HepG2 (cell line): ENCODE measurements at regions not wholly inside any gene's neighbourhood (a gene's known extent, or its start where the extent isn't known, plus 50 kb on each side); places are given as distances from the start of the nearest gene placed in this dataset.
"Not testable (repeated sequence)": the region's sequence is repeated elsewhere in the genome, so short reads cannot be mapped to it uniquely, and the experiment has no call there.

Source experiments
- ATAC-seq: fragments of 200-7000 bp; cut with Tn5 transposase; 3 replicates; pipeline ENCODE4 v1.9.1; 2020; ENCODE audit warnings: mild to moderate bottlenecking, moderate library complexity
- BruUV-seq: library from RNA; stranded (reverse); fragments of 400-500 nt; replicated peaks from 2 replicates; lab custom pipeline; 2021; lab: Mats Ljungman, UMichigan
- CTCF ChIA-PET: fragments of 300-600 bp; formaldehyde crosslinking; extraction: SDS; loops from one replicate; lab custom pipeline; 2021; ENCODE audit warnings: low total read pairs, inconsistent platforms, low intra/inter-chr PET ratio; lab: Yijun Ruan, JAX
- POLR2A ChIA-PET: fragments of 350-600 bp; sonication (Branson Sonifier 250); formaldehyde crosslinking; loops from one replicate; lab custom pipeline; 2020; ENCODE audit warnings: antibody characterized with exemption, inconsistent platforms; lab: Yijun Ruan, JAX
- DNase-seq: peaks from one replicate; pipeline ENCODE4 v3.0.0-alpha.2; 2015; ENCODE audit warnings: low spot score
- FAIRE-seq: peaks from 3 replicates; lab custom pipeline; 2011; peaks lifted over from hg19 to GRCh38; lab: Jason Lieb, UNC
- H2AFZ ChIP-seq: one replicate; pipeline ENCODE4 v1.6.1; 2011; ENCODE audit warnings: low read length, inconsistent platforms
- H3K27ac ChIP-seq: fragments of 300-600 bp; 3 replicates; pipeline ENCODE4 v1.8.0; 2011; ENCODE audit warnings: mixed run types, mild to moderate bottlenecking, mixed read lengths, low read length, inconsistent platforms; ENCODE audit not compliant: insufficient read depth; ENCODE audit errors: extremely low read length
- H3K27me3 ChIP-seq, 2 experiments: fragments of 200-600 bp in 1 of 2; 2 replicates in 1 of 2; 3 replicates in 1 of 2; pipeline versions ENCODE4 v1.6.0 to v1.8.0; 2011; ENCODE audit warnings: low read length in 2 of 2, mild to moderate bottlenecking in 2 of 2, moderate library complexity in 2 of 2, inconsistent platforms in 1 of 2; ENCODE audit not compliant: insufficient read depth in 2 of 2, control insufficient read depth in 1 of 2
- H3K36me3 ChIP-seq, 2 experiments: fragments of 200-600 bp in 1 of 2; replicated peaks in 1 of 2; 2 replicates in 1 of 2; 3 replicates in 1 of 2; pipeline versions ENCODE4 v1.5.1 to v1.8.0; 2011; ENCODE audit warnings: low read length in 2 of 2, inconsistent platforms in 1 of 2; ENCODE audit not compliant: insufficient read depth in 2 of 2, control insufficient read depth in 1 of 2
- H3K4me1 ChIP-seq: 2 replicates; pipeline ENCODE4 v1.5.1; 2012; ENCODE audit warnings: low read length, inconsistent platforms; ENCODE audit not compliant: insufficient read depth
- H3K4me2 ChIP-seq: 2 replicates; pipeline ENCODE4 v1.6.0; 2011; ENCODE audit warnings: low read depth, low read length, inconsistent platforms
- H3K4me3 ChIP-seq, 3 experiments: fragments of 200-600 bp in 1 of 3; sonication (generic), shearing (Covaris generic) in 1 of 3; replicated peaks in 1 of 3; 2 replicates each; pipeline ENCODE4 v1.5.1; 2011 to 2016; ENCODE audit warnings: low read length in 3 of 3, inconsistent platforms in 2 of 3, low read depth in 2 of 3, mild to moderate bottlenecking in 2 of 3, control low read depth in 1 of 3, mixed read lengths in 1 of 3; ENCODE audit not compliant: insufficient read depth in 1 of 3
- H3K79me2 ChIP-seq: one replicate; pipeline ENCODE4 v1.6.1; 2011; ENCODE audit warnings: low read length, inconsistent platforms; ENCODE audit not compliant: insufficient read depth
- H3K9ac ChIP-seq: 2 replicates; pipeline ENCODE4 v1.6.0; 2011; ENCODE audit warnings: mild to moderate bottlenecking, low read depth, low read length, inconsistent platforms; ENCODE audit not compliant: insufficient read depth
- H3K9me3 ChIP-seq: 2 replicates; pipeline ENCODE4 v1.5.1; 2012; ENCODE audit warnings: mild to moderate bottlenecking, low read length
- H4K20me1 ChIP-seq: 2 replicates; pipeline ENCODE4 v1.6.0; 2011; ENCODE audit warnings: inconsistent platforms, mild to moderate bottlenecking, low read length, moderate library complexity; ENCODE audit not compliant: insufficient read depth
- ATF7 ChIP-seq, 2 experiments: fragments of 450-650 bp in 1 of 2; sonication (generic) in 1 of 2; formaldehyde crosslinking in 1 of 2; IDR thresholded peaks; 2 replicates each; pipeline versions ENCODE4 v1.4.0 to v1.6.1; 2016 to 2020; ENCODE audit warnings: antibody characterized with exemption in 1 of 2, mild to moderate bottlenecking in 1 of 2, missing genetic modification reagents in 1 of 2
- CEBPB ChIP-seq: IDR thresholded peaks from 2 replicates; pipeline ENCODE4 v1.6.1; 2011; ENCODE audit warnings: low read depth, low read length, improper control_type of control experiment, borderline replicate concordance
- CEBPG ChIP-seq: IDR thresholded peaks from 2 replicates; pipeline ENCODE4 v1.6.1; 2016
- ELF1 ChIP-seq: sonication (generic); formaldehyde crosslinking; IDR thresholded peaks from 2 replicates; pipeline ENCODE4 v1.4.0; 2020; ENCODE audit warnings: missing genetic modification reagents
- ELF3 ChIP-seq: IDR thresholded peaks from 2 replicates; pipeline ENCODE4 v1.6.1; 2016; ENCODE audit warnings: missing genetic modification reagents, missing compliant biosample characterization
- FOSL2 ChIP-seq: sonication (generic); formaldehyde crosslinking; IDR thresholded peaks from 2 replicates; pipeline ENCODE4 v1.4.0; 2020; ENCODE audit warnings: missing genetic modification reagents
- FOXP1 ChIP-seq, 2 experiments: fragments of 450-650 bp in 1 of 2; IDR thresholded peaks; 2 replicates each; pipeline ENCODE4 v1.6.1; 2017 to 2018; ENCODE audit warnings: antibody characterized with exemption in 1 of 2
- GABPA ChIP-seq, 2 experiments: IDR thresholded peaks; 2 replicates each; pipeline ENCODE4 v1.6.1; 2011 to 2016; ENCODE audit warnings: low read depth in 2 of 2, low read length in 1 of 2, missing biosample characterization in 1 of 2, missing genetic modification characterization in 1 of 2
- GABPB1 ChIP-seq: IDR thresholded peaks from 2 replicates; pipeline ENCODE4 v1.6.1; 2016; ENCODE audit warnings: mild to moderate bottlenecking, missing genetic modification reagents, moderate library complexity, missing compliant biosample characterization
- HNF4A ChIP-seq: sonication (generic); formaldehyde crosslinking; IDR thresholded peaks from 2 replicates; pipeline ENCODE4 v1.4.0; 2020; ENCODE audit warnings: missing genetic modification reagents
- HNF4G ChIP-seq, 2 experiments: sonication (generic) in 1 of 2; formaldehyde crosslinking in 1 of 2; IDR thresholded peaks; 2 replicates each; pipeline versions ENCODE4 v1.4.0 to v1.6.1; 2011 to 2020; ENCODE audit warnings: borderline replicate concordance in 2 of 2, low read depth in 2 of 2, mild to moderate bottlenecking in 2 of 2, low read length in 1 of 2, missing genetic modification reagents in 1 of 2, moderate library complexity in 1 of 2
- LCORL ChIP-seq, 2 experiments: fragments of 450-650 bp in 1 of 2; sonication (generic) in 1 of 2; formaldehyde crosslinking in 1 of 2; IDR thresholded peaks; 2 replicates each; pipeline versions ENCODE4 v1.5.0 to v1.6.1; 2017 to 2020; ENCODE audit warnings: antibody characterized with exemption in 1 of 2, missing genetic modification reagents in 1 of 2
- MED1 ChIP-seq: sonication (generic); formaldehyde crosslinking; IDR thresholded peaks from 2 replicates; pipeline ENCODE4 v1.4.0; 2020; ENCODE audit warnings: missing genetic modification reagents
- NR2C2 ChIP-seq: sonication (generic); formaldehyde crosslinking; IDR thresholded peaks from 2 replicates; pipeline ENCODE4 v1.4.0; 2020; ENCODE audit warnings: missing genetic modification reagents, mild to moderate bottlenecking, moderate library complexity, borderline replicate concordance
- SALL1 ChIP-seq: sonication (generic); formaldehyde crosslinking; IDR thresholded peaks from 2 replicates; pipeline ENCODE4 v1.8.0; 2022; ENCODE audit warnings: mild to moderate bottlenecking, missing genetic modification reagents
- SOX6 ChIP-seq, 2 experiments: fragments of 450-650 bp in 1 of 2; sonication (generic) in 1 of 2; formaldehyde crosslinking in 1 of 2; IDR thresholded peaks; 2 replicates each; pipeline versions ENCODE4 v1.4.0 to v1.6.1; 2017 to 2020; ENCODE audit warnings: antibody characterized with exemption in 1 of 2, mild to moderate bottlenecking in 1 of 2, missing genetic modification reagents in 1 of 2
- ZNF549 ChIP-seq: sonication (generic); formaldehyde crosslinking; IDR thresholded peaks from 2 replicates; pipeline ENCODE4 v1.5.0; 2020; ENCODE audit warnings: missing genetic modification reagents
- ZNF644 ChIP-seq: IDR thresholded peaks from 2 replicates; pipeline ENCODE4 v1.6.1; 2016; ENCODE audit warnings: low read depth
- WGBS: methylation state at CpG from one replicate; pipeline ENCODE4 v1.1.6; 2017; ENCODE audit warnings: low lambda C conversion rate; 5-methylcytosine and 5-hydroxymethylcytosine counted together
- in situ Hi-C: cut with HindIII; loops from 2 replicates; pipeline ENCODE4 v1.10.0; 2017; ENCODE audit warnings: low pct_unique_long_range_greater_than_20kb; ENCODE audit not compliant: extremely low pct_ligation_motif_present
- intact Hi-C: fragments of 100-400 bp; cut with micrococcal nuclease; formaldehyde crosslinking; loops from one replicate; pipeline ENCODE4 v1.10.0; 2022; ENCODE audit not compliant: unreplicated experiment
- TF ChIP-seq, protein P1 (sequence below), 2 experiments: fragments of 450-650 bp in 1 of 2; sonication (generic) in 1 of 2; formaldehyde crosslinking; IDR thresholded peaks; 2 replicates each; pipeline versions ENCODE4 v1.5.0 to v1.8.0; 2020 to 2022; ENCODE audit warnings: mild to moderate bottlenecking in 1 of 2, missing genetic modification reagents in 1 of 2
- TF ChIP-seq, protein P2 (sequence below): IDR thresholded peaks from 2 replicates; pipeline ENCODE4 v1.4.0; 2020; ENCODE audit warnings: mild to moderate bottlenecking, missing genetic modification reagents

- H3K9ac ChIP-seq; H3K36me3 ChIP-seq; H3K4me3 ChIP-seq; H3K27me3 ChIP-seq; POLR2A ChIA-PET; ATAC-seq; H3K27ac ChIP-seq; FAIRE-seq; H3K79me2 ChIP-seq; in situ Hi-C loops; intact Hi-C loops; BruUV-seq; H3K9me3 ChIP-seq; CTCF ChIA-PET; H2AFZ ChIP-seq; H4K20me1 ChIP-seq; TF ChIP-seq ATF7 (CRISPR knock-in tag; IDR thresholded peaks at IDR 0.05); FOXP1 (IDR thresholded peaks at IDR 0.05); SOX6 (IDR thresholded peaks at IDR 0.05); GABPA (IDR thresholded peaks at IDR 0.05; ENCODE audit: low read depth, low read length); HNF4G (IDR thresholded peaks at IDR 0.05; ENCODE audit: borderline replicate concordance, low read depth, low read length); LCORL (IDR thresholded peaks at IDR 0.05): not testable (repeated sequence)
- peak; percentile 28 for DNase-seq
- Histone ChIP-seq H3K4me2 (peak overlapping the region; percentile 15; the same call in 1 of the 2 replicates), H3K4me1 (peaks cover 12% of the 10 kb centered on the region)
- TF ChIP-seq ZNF644 (peak; percentile 85), GABPB1 (CRISPR knock-in tag) (peak; percentile 42; the same call in 1 of the 2 replicates), HNF4A (CRISPR knock-in tag) (peak; percentile 72), ATF7 (IDR thresholded peaks at IDR 0.05) (0 out of 2 replicates have a peak, but pooled peaks have one; percentile 4), FOXP1 (CRISPR knock-in tag; IDR thresholded peaks at IDR 0.05) (0 out of 2 replicates have a peak, but pooled peaks have one; percentile 32), CEBPB (peak; percentile 60; the same call in 1 of the 2 replicates), SOX6 (CRISPR knock-in tag; IDR thresholded peaks at IDR 0.05) (0 out of 2 replicates have a peak, but pooled peaks have one; percentile 24), SALL1 (0 out of 2 replicates have a peak, but pooled peaks have one; percentile 18), GABPA (CRISPR knock-in tag; IDR thresholded peaks at IDR 0.05; ENCODE audit: low read depth) (peak; percentile 10; the same call in 1 of the 2 replicates), CEBPG (CRISPR knock-in tag) (peak; percentile 85), HNF4G (CRISPR knock-in tag; IDR thresholded peaks at IDR 0.05; ENCODE audit: borderline replicate concordance, low read depth) (0 out of 2 replicates have a peak, but pooled peaks have one; percentile 27), NR2C2 (CRISPR knock-in tag) (peak; percentile 15; the same call in 1 of the 2 replicates), LCORL (CRISPR knock-in tag; IDR thresholded peaks at IDR 0.05) (0 out of 2 replicates have a peak, but pooled peaks have one; percentile 50), ZNF549 (CRISPR knock-in tag) (peak; percentile 54; the same call in 1 of the 2 replicates), ELF3 (CRISPR knock-in tag) (peak; percentile 61; the same call in 1 of the 2 replicates), MED1 (CRISPR knock-in tag) (peak; percentile 28; the same call in 1 of the 2 replicates), FOSL2 (CRISPR knock-in tag) (peak; percentile 86), ELF1 (0 out of 2 replicates have a peak, but pooled peaks have one; percentile 43)
- TF ChIP-seq, protein P1, sequence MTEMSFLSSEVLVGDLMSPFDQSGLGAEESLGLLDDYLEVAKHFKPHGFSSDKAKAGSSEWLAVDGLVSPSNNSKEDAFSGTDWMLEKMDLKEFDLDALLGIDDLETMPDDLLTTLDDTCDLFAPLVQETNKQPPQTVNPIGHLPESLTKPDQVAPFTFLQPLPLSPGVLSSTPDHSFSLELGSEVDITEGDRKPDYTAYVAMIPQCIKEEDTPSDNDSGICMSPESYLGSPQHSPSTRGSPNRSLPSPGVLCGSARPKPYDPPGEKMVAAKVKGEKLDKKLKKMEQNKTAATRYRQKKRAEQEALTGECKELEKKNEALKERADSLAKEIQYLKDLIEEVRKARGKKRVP (CRISPR knock-in tag; IDR thresholded peaks at IDR 0.05): peak in 1 of 2 experiments; percentile 91; a peak in 2 of 4 replicates
- TF ChIP-seq, protein P2, sequence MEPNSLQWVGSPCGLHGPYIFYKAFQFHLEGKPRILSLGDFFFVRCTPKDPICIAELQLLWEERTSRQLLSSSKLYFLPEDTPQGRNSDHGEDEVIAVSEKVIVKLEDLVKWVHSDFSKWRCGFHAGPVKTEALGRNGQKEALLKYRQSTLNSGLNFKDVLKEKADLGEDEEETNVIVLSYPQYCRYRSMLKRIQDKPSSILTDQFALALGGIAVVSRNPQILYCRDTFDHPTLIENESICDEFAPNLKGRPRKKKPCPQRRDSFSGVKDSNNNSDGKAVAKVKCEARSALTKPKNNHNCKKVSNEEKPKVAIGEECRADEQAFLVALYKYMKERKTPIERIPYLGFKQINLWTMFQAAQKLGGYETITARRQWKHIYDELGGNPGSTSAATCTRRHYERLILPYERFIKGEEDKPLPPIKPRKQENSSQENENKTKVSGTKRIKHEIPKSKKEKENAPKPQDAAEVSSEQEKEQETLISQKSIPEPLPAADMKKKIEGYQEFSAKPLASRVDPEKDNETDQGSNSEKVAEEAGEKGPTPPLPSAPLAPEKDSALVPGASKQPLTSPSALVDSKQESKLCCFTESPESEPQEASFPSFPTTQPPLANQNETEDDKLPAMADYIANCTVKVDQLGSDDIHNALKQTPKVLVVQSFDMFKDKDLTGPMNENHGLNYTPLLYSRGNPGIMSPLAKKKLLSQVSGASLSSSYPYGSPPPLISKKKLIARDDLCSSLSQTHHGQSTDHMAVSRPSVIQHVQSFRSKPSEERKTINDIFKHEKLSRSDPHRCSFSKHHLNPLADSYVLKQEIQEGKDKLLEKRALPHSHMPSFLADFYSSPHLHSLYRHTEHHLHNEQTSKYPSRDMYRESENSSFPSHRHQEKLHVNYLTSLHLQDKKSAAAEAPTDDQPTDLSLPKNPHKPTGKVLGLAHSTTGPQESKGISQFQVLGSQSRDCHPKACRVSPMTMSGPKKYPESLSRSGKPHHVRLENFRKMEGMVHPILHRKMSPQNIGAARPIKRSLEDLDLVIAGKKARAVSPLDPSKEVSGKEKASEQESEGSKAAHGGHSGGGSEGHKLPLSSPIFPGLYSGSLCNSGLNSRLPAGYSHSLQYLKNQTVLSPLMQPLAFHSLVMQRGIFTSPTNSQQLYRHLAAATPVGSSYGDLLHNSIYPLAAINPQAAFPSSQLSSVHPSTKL (CRISPR knock-in tag): peak; percentile 51
- 18% methylated on average over 6 of the region's 7 CpGs for WGBS
Measured at GRCh38 chr12:8294662-8295061, 67.2 kb upstream of the FAM90A1 start.
